Activated CD8-positive, alpha-beta T cell treated with anti-CD3 and anti-CD28 coated beads for 36 hours (primary cell): ENCODE measurements at regions not wholly inside any gene's neighbourhood (a gene's known extent, or its start where the extent isn't known, plus 50 kb on each side); places are given as distances from the start of the nearest gene placed in this dataset.
"Not testable (repeated sequence)": the region's sequence is repeated elsewhere in the genome, so short reads cannot be mapped to it uniquely, and the experiment has no call there.

Experiments used
- ATAC-seq: fragments of 200-7000 bp; cut with Tn5 transposase; one replicate; pipeline ENCODE4 v1.10.0; 2021; ENCODE audit warnings: mild to moderate bottlenecking, moderate library complexity
- CTCF ChIA-PET: fragments of 350-600 bp; sonication (Branson Sonifier 250); formaldehyde crosslinking; loops from one replicate; lab custom pipeline; 2021; ENCODE audit warnings: antibody characterized with exemption; lab: Charles Lee
- POLR2A ChIA-PET: fragments of 350-600 bp; sonication (Branson Sonifier 250); formaldehyde crosslinking; loops from one replicate; lab custom pipeline; 2021; ENCODE audit warnings: antibody characterized with exemption; lab: Charles Lee
- DNase-seq: peaks from one replicate; pipeline ENCODE4 v3.0.0-alpha.2; 2020
- H3K27ac Mint-ChIP-seq: one replicate; pipeline ENCODE4 v1.8.0; 2021; ENCODE audit warnings: mild to moderate bottlenecking, mixed read lengths
- H3K27me3 Mint-ChIP-seq: one replicate; pipeline ENCODE4 v1.8.0; 2021; ENCODE audit warnings: mixed read lengths
- H3K36me3 Mint-ChIP-seq: one replicate; pipeline ENCODE4 v1.8.0; 2021; ENCODE audit warnings: low read depth, mixed read lengths
- H3K4me1 Mint-ChIP-seq: one replicate; pipeline ENCODE4 v1.8.0; 2021; ENCODE audit warnings: low read depth, mixed read lengths
- H3K4me3 Mint-ChIP-seq: one replicate; pipeline ENCODE4 v1.8.0; 2021; ENCODE audit warnings: mild to moderate bottlenecking, moderate library complexity, mixed read lengths
- H3K9me3 Mint-ChIP-seq: one replicate; pipeline ENCODE4 v1.8.0; 2021; ENCODE audit warnings: mixed read lengths
- CTCF ChIP-seq: fragments of 200-600 bp; IDR thresholded peaks from one replicate; pipeline ENCODE4 v1.8.0; 2022; ENCODE audit warnings: antibody characterized with exemption, mild to moderate bottlenecking
- intact Hi-C: fragments of 100-400 bp; cut with micrococcal nuclease; formaldehyde crosslinking; loops from one replicate; pipeline ENCODE4 v1.10.0; 2022

- DNase-seq = no peak
- ChIA-PET POLR2A (no interaction called here), CTCF (no interaction called here)
- intact Hi-C loops = no loop called here
- H3K27ac Mint-ChIP-seq = no peak overlapping the region
- H3K4me1 Mint-ChIP-seq = no peaks in the 10 kb centered on the region
- H3K36me3 Mint-ChIP-seq = no peaks in the 10 kb centered on the region
- peaks cover 2% of the 10 kb centered on the region for H3K9me3 Mint-ChIP-seq
- no peak for ATAC-seq
- no peak for TF ChIP-seq CTCF
- H3K27me3 Mint-ChIP-seq = no peaks in the 10 kb centered on the region
- no peak overlapping the region for H3K4me3 Mint-ChIP-seq
Measured at GRCh38 chr1:55298167-55298894, 83.2 kb upstream of the USP24 start.

GRCh38 chr1:55296247-55296646, 81.1 kb upstream of the USP24 start:
- POLR2A ChIA-PET, ATAC-seq, H3K4me1 Mint-ChIP-seq, intact Hi-C loops, H3K9me3 Mint-ChIP-seq, CTCF ChIA-PET, H3K27me3 Mint-ChIP-seq, H3K36me3 Mint-ChIP-seq, DNase-seq, H3K4me3 Mint-ChIP-seq, H3K27ac Mint-ChIP-seq: not testable (repeated sequence)

GRCh38 chr1:55289614-55290013, 74.5 kb upstream of the USP24 start:
- Mint-ChIP-seq H3K4me1 (peaks cover 22% of the 10 kb centered on the region), H3K27me3 (peaks cover 3% of the 10 kb centered on the region), H3K36me3 (no peaks in the 10 kb centered on the region), H3K9me3 (no peaks in the 10 kb centered on the region), H3K27ac (no peak overlapping the region), H3K4me3 (no peak overlapping the region)
- no peak for TF ChIP-seq CTCF
- CTCF ChIA-PET = interaction anchor here (1.0 to 2.3 kb wide), 2 partner anchors 12 to 87 kb away, joined by 4 to 10 read pairs; no protein-coding TSS in a partner anchor
- POLR2A ChIA-PET = no interaction called here
- intact Hi-C loops = loop anchor here (5.0 to 10.0 kb wide), 2 partner anchors 48 to 1295 kb away; no protein-coding TSS in a partner anchor
- DNase-seq (no peak), ATAC-seq (no peak)

GRCh38 chr1:55289042-55289441, 73.9 kb upstream of the USP24 start:
- ChIA-PET CTCF (interaction anchor here (0.9 to 2.3 kb wide), 3 partner anchors 11 to 87 kb away, joined by 3 to 10 read pairs (median 4); no protein-coding TSS in a partner anchor), POLR2A (interaction anchor here (1.2 kb wide), 1 partner anchor 10 kb away, joined by 3 read pairs; no protein-coding TSS in a partner anchor)
- Mint-ChIP-seq H3K4me3 (no peak overlapping the region), H3K36me3 (no peaks in the 10 kb centered on the region), H3K9me3 (no peaks in the 10 kb centered on the region), H3K27me3 (peaks cover 3% of the 10 kb centered on the region), H3K27ac (no peak overlapping the region), H3K4me1 (peaks cover 22% of the 10 kb centered on the region)
- no peak for ATAC-seq
- no peak for DNase-seq
- TF ChIP-seq CTCF = no peak
- intact Hi-C loops = loop anchor here (5.0 to 10.0 kb wide), 2 partner anchors 48 to 1296 kb away; no protein-coding TSS in a partner anchor

- ChIA-PET CTCF (interaction anchor here (0.9 to 2.3 kb wide), 3 partner anchors 11 to 88 kb away, joined by 3 to 10 read pairs (median 4); no protein-coding TSS in a partner anchor), POLR2A (interaction anchor here (1.2 kb wide), 1 partner anchor 10 kb away, joined by 3 read pairs; no protein-coding TSS in a partner anchor)
- DNase-seq = no peak
- no peak overlapping the region for H3K4me3 Mint-ChIP-seq
- H3K27ac Mint-ChIP-seq = no peak overlapping the region
- ATAC-seq = no peak
- H3K9me3 Mint-ChIP-seq = no peaks in the 10 kb centered on the region
- no peak for TF ChIP-seq CTCF
- H3K4me1 Mint-ChIP-seq = peaks cover 22% of the 10 kb centered on the region
- intact Hi-C loops = loop anchor here (5.0 to 10.0 kb wide), 2 partner anchors 49 to 1297 kb away; no protein-coding TSS in a partner anchor
- no peaks in the 10 kb centered on the region for H3K36me3 Mint-ChIP-seq
- H3K27me3 Mint-ChIP-seq = peaks cover 3% of the 10 kb centered on the region
Measured at GRCh38 chr1:55288245-55288644, 73.1 kb upstream of the USP24 start.
